HG03139 (cell line): ENCODE measurements at regions not wholly inside any gene's neighbourhood (a gene's known extent, or its start where the extent isn't known, plus 50 kb on each side); places are given as distances from the start of the nearest gene placed in this dataset.

ENCODE experiments used
- ATAC-seq: cut with Tn5 transposase; IDR thresholded peaks from one replicate; pipeline ENCODE4 v1.9.1; 2021; ENCODE audit not compliant: unreplicated experiment

DNA sequence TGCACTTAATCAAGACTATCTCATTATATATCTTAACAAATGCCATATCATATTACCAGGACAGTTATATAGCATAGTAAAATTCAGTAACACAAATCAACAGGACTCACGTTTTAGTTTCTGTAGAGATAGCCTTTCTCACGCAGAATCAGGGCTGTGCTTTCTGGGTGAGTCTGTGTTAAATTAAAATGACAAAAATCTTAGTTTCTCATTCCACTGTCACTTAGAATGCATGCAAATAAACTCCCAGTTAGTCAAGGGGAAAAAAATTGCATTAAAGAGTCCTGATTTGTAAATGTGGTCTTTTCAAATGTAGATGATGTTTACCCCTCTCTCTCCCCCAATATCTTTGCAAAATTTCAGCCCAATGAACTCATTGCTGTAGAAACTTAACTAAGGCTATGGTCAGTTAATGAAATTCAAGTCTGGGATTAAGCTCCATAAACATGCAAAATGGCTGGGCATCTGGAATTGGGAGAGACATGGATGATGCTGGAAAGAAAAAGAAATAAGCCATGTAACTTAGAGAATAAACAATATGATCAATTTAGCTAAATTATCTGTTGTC lies 77.8 kb upstream of the MGAT4C start:
- ATAC-seq = no peak

DNA sequence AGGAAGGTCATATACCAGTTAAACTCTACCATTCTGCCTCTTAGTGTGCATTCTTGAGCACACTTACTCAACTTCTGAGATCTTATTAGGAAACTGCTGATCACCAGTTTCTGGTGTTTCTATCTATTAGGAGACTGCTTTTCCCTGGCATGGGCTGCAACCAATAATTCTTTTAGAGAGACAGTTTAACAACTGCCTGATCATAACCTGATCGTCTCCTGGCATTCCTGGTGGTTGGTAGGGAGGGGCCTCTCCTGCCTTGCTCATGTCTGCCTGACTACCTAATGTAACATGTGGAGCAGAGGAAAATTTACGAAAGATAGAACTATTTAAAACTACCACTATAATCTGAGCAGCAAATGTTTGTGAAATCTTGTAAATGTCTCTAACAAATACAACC lies 75.3 kb upstream of the MGAT4C start:
- ATAC-seq = no peak

DNA sequence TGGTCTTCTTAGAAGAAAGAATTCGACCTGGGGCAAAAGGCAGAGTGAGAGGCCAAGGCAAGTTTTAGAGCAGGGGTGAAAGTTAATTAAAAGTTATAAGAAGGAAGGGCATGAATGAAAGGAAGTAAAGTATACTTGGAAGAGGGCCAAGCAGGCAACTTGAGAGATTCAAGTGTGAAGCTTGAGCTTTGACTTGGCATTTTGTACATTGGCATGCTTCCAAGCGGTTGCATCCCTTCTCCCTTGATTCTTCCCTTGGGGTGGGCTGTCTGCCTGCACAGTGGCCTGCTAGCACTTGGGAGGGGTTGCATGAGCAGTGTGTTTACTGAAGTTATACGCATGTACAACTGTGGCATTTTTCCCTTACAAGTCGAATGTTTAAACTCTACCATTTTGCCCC lies 74.8 kb upstream of the MGAT4C start:
- ATAC-seq = no peak

DNA sequence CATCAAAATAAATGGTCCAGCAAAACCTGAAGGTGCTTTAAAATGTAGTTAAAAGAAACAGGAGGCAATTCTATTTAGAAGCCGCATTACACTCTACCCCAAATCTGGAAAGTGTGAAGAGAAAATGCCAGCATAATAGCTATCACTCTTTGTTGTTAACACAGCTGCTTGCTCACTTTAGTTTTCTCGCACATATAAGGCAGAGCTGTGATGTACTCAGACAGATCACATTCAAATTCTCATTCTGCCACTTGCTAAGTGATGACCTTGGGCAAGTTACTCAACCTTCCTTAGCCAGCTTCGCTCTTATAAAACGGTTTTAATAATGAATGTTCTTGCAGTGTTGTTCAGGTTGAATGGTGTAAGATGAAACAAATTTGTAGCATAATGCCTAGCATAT lies 56.0 kb upstream of the MGAT4C start:
- ATAC-seq = no peak
